GM06990 (cell line): ENCODE measurements at regions not wholly inside any gene's neighbourhood (a gene's known extent, or its start where the extent isn't known, plus 50 kb on each side); places are given as distances from the start of the nearest gene placed in this dataset.
"Not testable (repeated sequence)": the region's sequence is repeated elsewhere in the genome, so short reads cannot be mapped to it uniquely, and the experiment has no call there.

ENCODE experiments used
- DNase-seq: peaks from one replicate; pipeline ENCODE4 v3.0.0-alpha.2; 2011; ENCODE audit not compliant: insufficient read length; ENCODE audit errors: extremely low read depth
- H3K27me3 ChIP-seq: replicated peaks from 2 replicates; pipeline ENCODE4 v1.6.0; 2011; ENCODE audit warnings: low read length; ENCODE audit not compliant: control insufficient read depth, insufficient read depth
- H3K36me3 ChIP-seq: 2 replicates; pipeline ENCODE4 v1.5.1; 2011; ENCODE audit warnings: low read length; ENCODE audit not compliant: control insufficient read depth, insufficient read depth
- H3K4me3 ChIP-seq: replicated peaks from 2 replicates; pipeline ENCODE4 v1.5.1; 2011; ENCODE audit warnings: low read depth, mild to moderate bottlenecking, control low read depth, low read length
- CTCF ChIP-seq: IDR thresholded peaks from 2 replicates; pipeline ENCODE4 v1.5.1; 2011; ENCODE audit warnings: low read length, control low read depth, mild to moderate bottlenecking, inconsistent platforms; ENCODE audit not compliant: insufficient read depth, poor library complexity, severe bottlenecking

- H3K4me3 ChIP-seq, DNase-seq, H3K27me3 ChIP-seq, H3K36me3 ChIP-seq: not testable (repeated sequence)
Measured at GRCh38 chr7:65791788-65792187, 81.1 kb upstream of the VKORC1L1 start.

GRCh38 chr7:65792726-65793125, 80.1 kb upstream of the VKORC1L1 start:
- not testable (repeated sequence) for H3K27me3 ChIP-seq

DNA sequence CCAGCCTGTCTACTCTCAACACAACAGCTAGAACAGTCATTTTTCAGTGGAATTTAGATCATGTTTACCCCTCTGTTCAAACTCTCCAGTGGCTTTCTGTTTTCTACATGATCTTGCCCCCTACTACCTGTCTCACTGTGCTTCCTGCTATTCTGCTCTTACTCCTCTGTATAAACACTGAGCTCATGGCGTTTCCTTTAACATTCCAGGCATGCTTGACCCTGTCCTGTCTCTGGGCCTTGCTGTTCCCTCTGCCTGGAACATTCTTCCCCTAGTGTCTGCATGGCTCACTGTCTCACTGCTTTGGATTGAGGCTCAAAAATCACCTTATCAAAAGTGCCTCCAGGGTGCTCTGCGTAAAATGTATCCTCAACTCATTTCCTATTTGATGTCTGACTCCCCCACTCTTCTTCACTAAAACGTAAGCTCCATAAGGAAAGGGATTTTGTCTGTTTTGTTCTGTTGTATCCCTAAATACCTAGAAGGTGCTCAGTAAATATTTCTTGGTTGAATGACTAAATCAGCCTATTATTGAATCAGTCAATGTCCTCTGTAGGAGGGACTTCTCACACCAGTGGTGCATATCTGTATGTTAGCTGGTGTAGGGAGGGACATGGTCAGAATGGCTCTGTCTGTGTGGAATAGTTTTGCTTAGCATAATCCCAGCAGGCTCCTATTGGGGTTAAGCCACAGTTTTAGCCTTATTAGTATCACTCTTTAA, 78.0 kb upstream of the VKORC1L1 start:
- not testable (repeated sequence) for H3K27me3 ChIP-seq, DNase-seq, H3K4me3 ChIP-seq, H3K36me3 ChIP-seq

More at GRCh38 chr7:65792726-65793125, 80.1 kb upstream of the VKORC1L1 start:
- not testable (repeated sequence) for H3K4me3 ChIP-seq, H3K36me3 ChIP-seq, DNase-seq

DNA sequence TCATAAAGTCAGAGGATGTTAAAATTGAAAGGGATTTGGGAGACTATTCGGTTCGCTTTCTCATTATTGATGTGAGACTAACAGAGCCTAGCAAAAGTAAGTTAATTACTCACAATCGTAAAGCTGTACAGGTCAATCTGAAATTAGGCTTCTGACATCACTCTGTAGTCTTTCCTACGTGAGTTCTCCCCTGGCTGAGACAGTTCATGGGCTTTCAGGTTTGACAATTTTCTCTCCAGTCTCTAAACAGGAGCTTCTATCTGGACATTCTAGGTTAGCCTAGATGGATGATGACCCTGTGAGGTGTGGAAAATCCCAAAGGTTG, 77.5 kb upstream of the VKORC1L1 start:
- not testable (repeated sequence) for H3K27me3 ChIP-seq, DNase-seq, H3K36me3 ChIP-seq, H3K4me3 ChIP-seq

DNA sequence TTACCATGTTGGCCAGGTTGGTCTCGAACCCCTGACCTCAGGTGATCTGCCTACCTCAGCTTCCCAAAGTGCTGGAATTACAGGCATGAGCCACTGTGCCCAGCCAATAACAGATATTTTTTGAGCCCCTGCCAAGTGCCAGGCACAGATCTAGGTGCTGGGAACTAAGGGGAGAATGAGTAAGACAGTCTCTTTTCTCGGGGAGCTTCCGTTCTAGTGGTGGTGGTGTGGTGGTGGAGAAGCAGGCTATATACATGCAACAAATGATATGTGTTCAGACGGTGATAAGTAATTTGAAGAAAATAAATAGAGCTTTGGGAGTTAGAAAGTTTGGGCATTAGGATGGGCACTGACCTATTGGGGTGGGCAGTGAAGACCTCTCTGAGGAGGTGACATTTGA, 76.7 kb upstream of the VKORC1L1 start:
- TF ChIP-seq CTCF: no peak
- DNase-seq: no peak
- Histone ChIP-seq H3K4me3 (no peak overlapping the region), H3K36me3 (no peaks in the 10 kb centered on the region), H3K27me3 (no peaks in the 10 kb centered on the region)

GRCh38 chr7:65797086-65797485, 75.8 kb upstream of the VKORC1L1 start:
- DNase-seq, H3K4me3 ChIP-seq, H3K36me3 ChIP-seq, H3K27me3 ChIP-seq: not testable (repeated sequence)

DNA sequence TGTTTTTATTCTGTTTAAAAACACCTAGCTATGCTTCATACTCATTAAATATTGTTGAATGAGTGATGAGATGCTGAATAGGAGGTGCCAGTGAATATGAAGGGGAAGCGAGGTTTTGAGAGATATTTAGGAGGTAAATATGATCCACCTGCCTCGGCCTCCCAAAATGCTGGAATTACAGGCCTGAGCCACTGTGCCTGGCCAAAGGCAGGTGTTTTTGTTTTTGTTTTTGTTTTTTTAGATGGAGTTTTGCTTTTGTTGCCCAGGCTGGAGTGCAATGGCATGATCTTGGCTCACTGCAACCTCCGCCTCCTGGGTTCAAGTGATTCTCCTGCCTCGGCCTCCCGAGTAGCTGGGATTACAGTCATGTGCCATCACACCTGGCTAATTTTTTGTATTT, 75.3 kb upstream of the VKORC1L1 start:
- not testable (repeated sequence) for H3K36me3 ChIP-seq, H3K4me3 ChIP-seq, DNase-seq, H3K27me3 ChIP-seq

DNA sequence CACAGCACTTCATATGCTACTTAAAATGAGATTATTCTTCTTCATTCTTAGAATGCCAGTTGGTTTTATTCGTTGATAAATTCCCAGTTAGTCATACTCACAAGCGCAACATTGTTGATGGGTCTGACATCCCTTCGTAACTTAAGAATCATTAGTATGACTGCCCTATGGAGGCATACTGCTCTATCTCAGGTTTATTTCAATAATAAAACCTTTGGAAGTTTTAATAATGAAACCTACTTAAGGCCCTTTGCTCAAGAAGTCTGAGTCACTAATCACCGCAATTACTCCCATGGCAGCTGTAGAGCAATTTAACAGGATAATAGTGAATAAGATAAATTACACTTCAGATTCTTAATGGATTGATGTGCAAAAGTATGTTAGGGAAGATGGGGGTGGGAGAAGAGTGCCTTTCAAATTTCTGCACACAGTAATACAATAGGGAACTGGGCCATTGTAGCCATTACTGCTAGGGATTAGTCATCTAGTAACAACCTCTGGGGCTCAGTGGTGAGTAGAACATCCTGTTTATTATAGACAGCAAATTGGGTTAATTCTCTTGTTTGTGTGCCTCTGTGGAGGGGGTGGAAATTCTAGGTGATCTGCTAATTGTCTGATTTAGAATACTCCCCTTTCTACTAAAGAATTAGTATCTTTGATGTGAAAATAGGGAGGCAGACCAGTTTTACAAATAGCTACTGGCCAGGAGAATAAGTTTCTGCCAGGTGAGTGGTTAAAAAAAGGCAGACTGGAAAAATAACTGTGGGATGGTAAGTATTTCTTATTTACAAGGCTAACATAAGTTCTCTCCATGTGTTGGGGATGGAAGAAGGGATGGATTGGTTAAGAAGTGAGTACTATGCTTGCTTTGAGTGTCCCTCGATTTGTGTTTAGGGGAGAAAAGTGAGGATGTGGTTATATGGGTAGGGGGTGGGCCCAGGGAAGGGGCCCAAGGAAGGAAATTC, 74.5 kb upstream of the VKORC1L1 start:
- TF ChIP-seq CTCF: no peak
- Histone ChIP-seq H3K4me3 (no peak overlapping the region), H3K27me3 (no peaks in the 10 kb centered on the region), H3K36me3 (no peaks in the 10 kb centered on the region)
- peak; percentile 47 for DNase-seq

DNA sequence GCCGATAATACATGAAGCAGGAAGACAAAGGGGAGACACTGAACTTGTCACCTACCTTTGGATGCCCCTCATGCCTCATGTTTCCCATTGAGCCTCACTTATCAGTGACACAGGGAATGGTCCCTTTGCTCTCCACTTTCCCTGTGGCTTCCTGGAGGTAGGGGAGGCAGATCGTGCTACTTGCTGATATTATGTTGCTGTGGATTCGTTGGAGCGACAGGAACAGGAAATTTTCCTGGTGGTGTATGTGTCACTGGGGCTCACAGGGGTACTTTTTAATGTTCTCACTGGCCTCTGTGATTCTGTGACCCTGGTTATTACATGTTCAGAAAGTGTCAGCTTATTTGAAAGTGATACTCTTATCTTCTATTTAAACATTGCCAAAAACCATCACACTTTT, 72.7 kb upstream of the VKORC1L1 start:
- DNase-seq, H3K27me3 ChIP-seq, H3K36me3 ChIP-seq, H3K4me3 ChIP-seq: not testable (repeated sequence)
